NT2/D1 (cell line): ENCODE measurements at regions not wholly inside any gene's neighbourhood (a gene's known extent, or its start where the extent isn't known, plus 50 kb on each side); places are given as distances from the start of the nearest gene placed in this dataset.
"Not testable (repeated sequence)": the region's sequence is repeated elsewhere in the genome, so short reads cannot be mapped to it uniquely, and the experiment has no call there.

ENCODE experiments used
- SUZ12 ChIP-seq: IDR thresholded peaks from 2 replicates; pipeline ENCODE4 v1.6.1; 2011; ENCODE audit not compliant: insufficient read length, insufficient read depth; ENCODE audit errors: extremely low read depth
- YY1 ChIP-seq: IDR thresholded peaks from 2 replicates; pipeline ENCODE4 v1.6.1; 2011; ENCODE audit not compliant: insufficient read length, insufficient read depth
- ZNF274 ChIP-seq: IDR thresholded peaks from 2 replicates; pipeline ENCODE4 v1.6.1; 2011; ENCODE audit warnings: mild to moderate bottlenecking, low read depth, low read length

GRCh38 chr5:177938767-177939166 lies 57.3 kb downstream of the PROP1 start:
- not testable (repeated sequence) for TF ChIP-seq ZNF274, SUZ12, YY1
